Panc1 (cell line): ENCODE measurements at regions not wholly inside any gene's neighbourhood (a gene's known extent, or its start where the extent isn't known, plus 50 kb on each side); places are given as distances from the start of the nearest gene placed in this dataset.

Experiments
- CTCF ChIP-seq: fragments of 450-650 bp; IDR thresholded peaks from 2 replicates; pipeline ENCODE4 v1.5.1; 2017; ENCODE audit warnings: mild to moderate bottlenecking
- POLR2AphosphoS5 ChIP-seq: IDR thresholded peaks from 2 replicates; pipeline ENCODE4 v1.6.1; 2012; ENCODE audit warnings: mild to moderate bottlenecking, low read depth, low read length, moderate library complexity
- SIN3A ChIP-seq: IDR thresholded peaks from 2 replicates; pipeline ENCODE4 v1.6.1; 2012; ENCODE audit warnings: low read depth, mild to moderate bottlenecking, low read length, moderate library complexity, borderline replicate concordance; ENCODE audit not compliant: insufficient read depth
- TCF7L2 ChIP-seq: IDR thresholded peaks from 2 replicates; pipeline ENCODE4 v1.6.1; 2011; ENCODE audit warnings: mild to moderate bottlenecking, low read depth, low read length, inconsistent platforms

GRCh38 chr12:62127516-62127915 lies 132.7 kb upstream of the USP15 start:
- TF ChIP-seq CTCF (no peak), POLR2AphosphoS5 (no peak), TCF7L2 (no peak), SIN3A (no peak)
